Suppressor macrophage treated with lipopolysaccharide for 4 hours (primary cell): ENCODE measurements at regions not wholly inside any gene's neighbourhood (a gene's known extent, or its start where the extent isn't known, plus 50 kb on each side); places are given as distances from the start of the nearest gene placed in this dataset.

ENCODE experiments used
- DNase-seq: peaks from one replicate; pipeline ENCODE4 v3.0.0-alpha.2; 2020

- DNase-seq = no peak
Measured at GRCh38 chr11:70810681-70811080, 412.4 kb downstream of the CTTN start.

DNA sequence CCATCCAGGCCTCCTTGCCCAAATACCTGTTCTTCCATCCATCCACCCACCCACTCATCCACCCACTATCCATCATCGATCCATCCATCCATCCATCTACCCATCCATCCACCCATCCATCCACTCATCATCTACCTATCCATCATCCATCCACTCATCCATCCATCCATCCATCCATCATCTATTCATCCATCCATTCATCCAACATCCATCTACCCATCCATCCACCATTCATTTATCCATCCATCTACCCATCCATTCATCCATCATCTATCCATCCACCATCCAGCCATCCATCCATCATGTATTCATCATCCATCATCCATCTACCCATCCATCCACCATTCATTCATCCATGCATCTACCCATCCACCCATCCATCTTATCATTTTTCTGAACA lies 413.2 kb downstream of the CTTN start:
- DNase-seq = no peak

GRCh38 chr11:70811915-70812314 lies 413.6 kb downstream of the CTTN start:
- no peak for DNase-seq

GRCh38 chr11:70812472-70812871 lies 414.1 kb downstream of the CTTN start:
- no peak for DNase-seq

DNA sequence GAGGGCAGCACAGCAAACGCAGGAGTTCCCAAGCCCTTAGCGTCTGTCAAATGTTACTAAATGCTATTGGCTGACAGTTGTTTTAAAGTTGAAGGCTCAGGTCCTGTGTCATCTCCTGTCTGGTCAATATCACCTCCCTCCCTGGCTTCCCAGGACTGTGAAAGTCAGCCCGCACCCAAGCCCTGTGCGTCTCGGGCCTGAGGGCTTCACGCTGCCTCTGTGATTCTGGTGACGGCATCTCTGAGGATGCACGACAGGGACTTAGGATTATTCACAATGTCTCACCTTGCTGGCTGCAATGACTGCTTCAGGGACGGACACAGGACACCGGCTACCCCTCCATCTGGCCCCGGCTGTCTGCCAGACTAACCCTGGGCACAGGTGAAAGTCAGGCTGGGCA lies 415.3 kb downstream of the CTTN start:
- DNase-seq = no peak

- no peak for DNase-seq
Measured at GRCh38 chr11:70815485-70815832, 417.1 kb downstream of the CTTN start.

DNA sequence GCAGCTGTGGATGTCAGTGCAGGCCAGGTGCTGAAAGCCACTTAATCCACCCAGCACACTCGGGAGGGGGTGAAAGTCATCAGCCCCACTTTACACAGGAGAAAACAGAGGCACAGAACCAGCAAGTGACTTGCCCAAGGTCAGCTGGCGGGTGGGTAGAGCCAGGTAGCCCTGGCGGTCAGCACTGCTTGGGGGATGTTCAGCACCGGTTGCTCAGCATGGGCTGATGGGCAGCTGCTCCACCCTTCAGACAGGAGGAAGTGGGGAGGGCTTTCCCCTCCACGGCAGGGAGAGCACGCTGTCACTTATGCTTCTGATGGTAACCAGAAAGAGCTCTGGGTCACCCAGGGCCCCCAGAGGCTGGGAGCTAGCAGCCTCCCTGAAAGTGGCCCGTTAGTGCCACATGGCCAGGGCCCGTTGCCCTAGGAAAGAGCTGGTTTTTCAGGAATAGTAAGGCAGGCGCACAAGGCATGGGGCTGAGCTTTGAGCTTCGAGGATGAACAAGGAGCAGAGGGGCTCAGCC lies 417.9 kb downstream of the CTTN start:
- DNase-seq = no peak

DNA sequence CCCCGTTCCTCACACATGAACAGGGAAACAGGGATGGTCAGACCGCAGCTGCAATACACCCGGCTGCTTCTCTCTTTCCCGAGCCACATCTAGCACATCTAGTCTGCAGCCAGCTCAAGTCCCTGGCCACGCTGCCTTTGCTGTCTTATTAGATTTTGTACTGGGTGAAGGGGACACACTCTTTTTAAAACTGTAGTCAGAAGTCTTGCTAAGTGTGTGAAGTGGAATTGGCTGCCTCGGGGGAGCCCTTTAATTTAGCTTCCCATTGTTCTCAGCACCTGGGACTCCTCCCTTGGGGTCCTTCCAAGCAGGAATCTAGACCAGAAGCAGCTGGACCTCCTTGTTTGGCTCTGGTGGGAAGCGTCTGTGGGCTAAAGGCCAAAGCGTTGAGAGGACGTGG lies 420.0 kb downstream of the CTTN start:
- no peak for DNase-seq

GRCh38 chr11:70819022-70819421 lies 420.7 kb downstream of the CTTN start:
- no peak for DNase-seq

- no peak for DNase-seq
Measured at GRCh38 chr11:70820311-70820710, 422.0 kb downstream of the CTTN start.

DNA sequence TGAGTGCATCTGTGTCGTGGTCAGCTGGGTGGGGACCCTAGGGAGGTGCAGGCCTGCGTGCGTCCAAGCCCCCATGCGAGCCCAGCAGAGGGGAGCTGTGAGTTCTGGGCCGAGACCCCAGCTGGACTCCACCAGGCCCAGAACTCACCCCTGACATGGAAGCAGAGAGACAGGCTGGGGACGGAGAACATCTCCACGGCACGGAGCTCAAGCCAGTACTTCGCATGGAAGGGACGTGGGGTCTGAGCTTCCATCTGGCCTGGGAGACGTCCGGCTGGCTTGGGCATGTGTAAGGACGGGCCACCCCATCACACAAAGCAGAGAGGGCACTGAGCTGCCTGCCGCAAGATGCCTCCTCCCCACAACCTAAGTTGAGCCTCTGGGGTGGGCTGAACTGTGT lies 422.4 kb downstream of the CTTN start:
- DNase-seq = no peak

- no peak for DNase-seq
Measured at GRCh38 chr11:70823771-70824170, 425.4 kb downstream of the CTTN start.

GRCh38 chr11:70824605-70825245 lies 426.4 kb downstream of the CTTN start:
- no peak for DNase-seq

- no peak for DNase-seq
Measured at GRCh38 chr11:70825893-70826540, 426.4 kb downstream of the SHANK2 start.

- DNase-seq = no peak
Measured at GRCh38 chr11:70826541-70827335, 425.6 kb downstream of the SHANK2 start.

GRCh38 chr11:70828593-70829082 lies 423.7 kb downstream of the SHANK2 start:
- no peak for DNase-seq

DNA sequence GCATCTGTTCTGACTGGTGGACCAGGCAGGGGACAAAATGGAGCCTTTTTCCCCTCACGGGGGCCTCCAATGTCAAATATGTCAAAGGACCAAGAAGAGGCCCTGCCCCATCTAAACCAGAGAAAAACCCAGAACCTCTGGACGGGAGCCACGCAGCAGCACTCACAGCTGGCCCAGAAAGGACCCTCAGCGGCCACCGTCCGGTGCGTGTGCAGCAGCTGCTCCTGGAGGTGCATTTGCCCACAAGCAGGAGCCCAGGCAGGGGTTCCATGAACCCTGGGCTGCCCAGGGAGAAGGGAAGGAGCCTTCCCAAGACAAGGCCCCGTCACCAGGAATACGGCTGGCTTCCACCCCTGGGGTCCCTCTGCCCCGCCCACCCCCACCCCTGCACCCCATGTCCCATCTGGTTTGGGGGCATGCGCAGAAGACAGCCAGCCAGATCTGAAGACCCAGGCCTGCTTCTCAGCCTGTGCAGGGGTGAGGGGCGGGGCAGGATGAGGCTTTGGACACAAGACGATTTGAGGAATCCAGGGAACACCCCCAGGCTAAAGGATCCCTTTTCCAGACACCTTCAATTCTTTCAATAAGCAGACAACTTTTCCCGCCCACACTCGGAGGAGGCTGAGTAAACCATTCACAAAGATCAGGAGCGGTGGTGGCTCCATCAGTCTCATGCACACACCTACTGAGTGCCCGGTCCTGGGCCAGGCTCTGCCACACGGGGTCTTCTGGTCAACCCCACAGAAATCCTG lies 423.1 kb downstream of the SHANK2 start:
- DNase-seq = no peak

- no peak for DNase-seq
Measured at GRCh38 chr11:70829886-70830272, 422.5 kb downstream of the SHANK2 start.

DNA sequence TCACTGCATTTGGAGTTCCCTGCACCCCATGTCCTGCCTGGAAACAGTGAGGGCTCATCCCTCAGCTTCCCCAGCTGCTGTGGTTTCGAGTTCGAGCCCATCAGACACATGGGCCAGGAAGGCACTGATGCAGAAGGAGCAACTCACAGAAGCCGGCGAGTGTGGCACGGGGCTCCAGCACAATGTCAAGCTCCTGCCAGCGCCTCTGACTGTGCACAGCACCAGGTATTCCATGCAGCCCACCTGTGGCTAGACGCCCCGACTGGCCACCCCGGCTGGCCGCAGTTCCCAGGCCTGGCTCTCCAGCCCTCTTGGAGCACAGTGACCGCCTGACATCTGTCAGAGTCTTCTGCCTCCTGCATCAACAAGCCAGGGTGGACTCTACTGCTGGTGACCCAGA lies 419.4 kb downstream of the SHANK2 start:
- no peak for DNase-seq

DNA sequence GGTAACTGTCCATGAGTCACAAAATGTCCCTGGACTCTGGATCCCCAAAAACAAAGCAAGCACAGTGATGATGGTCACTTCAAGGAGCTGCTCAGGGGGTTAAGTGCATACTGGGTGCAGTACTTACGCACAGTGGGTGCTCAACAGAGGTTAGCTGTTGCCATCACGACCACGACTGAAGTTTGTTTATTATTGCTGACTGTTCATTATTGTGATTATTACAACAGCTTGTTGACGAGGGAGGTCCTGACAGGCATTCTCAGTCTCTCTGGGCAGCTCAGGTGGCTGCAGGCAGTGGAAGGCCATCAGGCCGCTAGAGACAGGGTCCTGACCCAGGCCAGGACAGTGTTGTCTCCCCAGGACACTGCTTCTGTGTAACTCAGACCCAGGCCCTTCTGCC lies 418.8 kb downstream of the SHANK2 start:
- no peak for DNase-seq

- no peak for DNase-seq
Measured at GRCh38 chr11:70834277-70834940, 418.0 kb downstream of the SHANK2 start.

GRCh38 chr11:70834984-70835560 lies 417.3 kb downstream of the SHANK2 start:
- no peak for DNase-seq
